HCT116 (cell line): ENCODE measurements at regions not wholly inside any gene's neighbourhood (a gene's known extent, or its start where the extent isn't known, plus 50 kb on each side); places are given as distances from the start of the nearest gene placed in this dataset.
"Not testable (repeated sequence)": the region's sequence is repeated elsewhere in the genome, so short reads cannot be mapped to it uniquely, and the experiment has no call there.

Source experiments
- ATF3 ChIP-seq: IDR thresholded peaks from 2 replicates; pipeline ENCODE4 v1.6.1; 2012
- CTCF ChIP-seq, 3 experiments: fragments of 200-600 bp in 1 of 3; sonication (generic) in 1 of 3; IDR thresholded peaks in 2 of 3; conservative IDR thresholded peaks in 1 of 3; 2 replicates each; pipeline ENCODE4 v1.5.1; 2012 to 2017; ENCODE audit warnings: low read depth in 2 of 3, low read length in 2 of 3, antibody characterized with exemption in 1 of 3, borderline replicate concordance in 1 of 3, control low read depth in 1 of 3, mild to moderate bottlenecking in 1 of 3, mixed read lengths in 1 of 3, mixed run types in 1 of 3, moderate library complexity in 1 of 3; ENCODE audit not compliant: insufficient read depth in 1 of 3
- EZH2 ChIP-seq: fragments of 200-600 bp; sonication (generic); IDR thresholded peaks from 2 replicates; pipeline ENCODE4 v1.6.1; 2017; ENCODE audit warnings: antibody characterized with exemption, mixed run types
- EZH2phosphoT487 ChIP-seq: fragments of 200-600 bp; IDR thresholded peaks from 2 replicates; pipeline ENCODE4 v1.6.1; 2018; ENCODE audit warnings: antibody characterized with exemption, borderline replicate concordance
- JUND ChIP-seq: IDR thresholded peaks from 2 replicates; pipeline ENCODE4 v1.6.1; 2012
- MAX ChIP-seq: IDR thresholded peaks from 2 replicates; pipeline ENCODE4 v1.6.1; 2012
- POLR2A ChIP-seq: IDR thresholded peaks from 2 replicates; pipeline ENCODE4 v1.7.0; 2011; ENCODE audit warnings: borderline replicate concordance; ENCODE audit not compliant: insufficient read depth, insufficient read length; ENCODE audit errors: extremely low read depth
- POLR2AphosphoS5 ChIP-seq: IDR thresholded peaks from 2 replicates; pipeline ENCODE4 v1.6.1; 2011; ENCODE audit warnings: mild to moderate bottlenecking, low read depth, low read length, moderate library complexity
- RAD21 ChIP-seq: IDR thresholded peaks from 2 replicates; pipeline ENCODE4 v1.6.1; 2012; ENCODE audit warnings: low read depth, mild to moderate bottlenecking
- ZNF274 ChIP-seq: fragments of 200-500 bp; sonication (Bioruptor generic); IDR thresholded peaks from 2 replicates; pipeline ENCODE4 v1.6.1; 2014; ENCODE audit warnings: mild to moderate bottlenecking, low read depth, low read length, inconsistent platforms

- not testable (repeated sequence) for TF ChIP-seq RAD21; ATF3; EZH2phosphoT487; POLR2A; CTCF (IDR thresholded peaks at IDR 0.05 in 2 of 3, conservative IDR thresholded peaks at IDR 0.05 in 1 of 3; ENCODE audit: borderline replicate concordance in 1 of 3, insufficient read depth in 1 of 3, low read depth in 2 of 3, low read length in 2 of 3); POLR2AphosphoS5; EZH2; ZNF274; MAX; JUND
Measured at GRCh38 chr2:161502279-161502678, 86.2 kb downstream of the TBR1 start.
